ENCODE measurements at regions not wholly inside any gene's neighbourhood (a gene's known extent, or its start where the extent isn't known, plus 50 kb on each side); places are given as distances from the start of the nearest gene placed in this dataset.

GRCh38 chr3:28649266-28649665, 300.6 kb upstream of the AZI2 start:
- no peak for DNase-seq

DNA sequence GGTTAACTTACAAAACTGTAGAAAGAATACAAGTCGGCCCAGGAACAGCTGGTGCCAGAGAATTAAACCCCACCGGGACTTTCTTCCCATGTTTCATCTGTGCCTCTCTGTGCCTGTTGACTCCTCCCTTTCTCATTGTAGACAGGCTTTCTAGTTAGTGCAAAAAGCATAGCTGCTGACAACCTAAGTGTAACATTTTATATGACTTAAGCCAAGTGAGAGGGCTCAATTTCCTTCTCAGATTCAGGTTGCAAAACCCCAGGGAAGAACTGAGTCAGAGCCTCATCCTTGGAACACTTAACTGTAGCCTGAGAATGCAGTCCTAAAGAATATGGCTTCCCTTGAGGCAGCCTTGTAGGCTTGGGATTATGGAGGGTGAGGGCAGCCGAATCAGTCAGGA, 302.5 kb upstream of the AZI2 start:
- DNase-seq, result no peak

GRCh38 chr3:28664123-28664522, 315.5 kb upstream of the AZI2 start:
- no peak for DNase-seq

DNA sequence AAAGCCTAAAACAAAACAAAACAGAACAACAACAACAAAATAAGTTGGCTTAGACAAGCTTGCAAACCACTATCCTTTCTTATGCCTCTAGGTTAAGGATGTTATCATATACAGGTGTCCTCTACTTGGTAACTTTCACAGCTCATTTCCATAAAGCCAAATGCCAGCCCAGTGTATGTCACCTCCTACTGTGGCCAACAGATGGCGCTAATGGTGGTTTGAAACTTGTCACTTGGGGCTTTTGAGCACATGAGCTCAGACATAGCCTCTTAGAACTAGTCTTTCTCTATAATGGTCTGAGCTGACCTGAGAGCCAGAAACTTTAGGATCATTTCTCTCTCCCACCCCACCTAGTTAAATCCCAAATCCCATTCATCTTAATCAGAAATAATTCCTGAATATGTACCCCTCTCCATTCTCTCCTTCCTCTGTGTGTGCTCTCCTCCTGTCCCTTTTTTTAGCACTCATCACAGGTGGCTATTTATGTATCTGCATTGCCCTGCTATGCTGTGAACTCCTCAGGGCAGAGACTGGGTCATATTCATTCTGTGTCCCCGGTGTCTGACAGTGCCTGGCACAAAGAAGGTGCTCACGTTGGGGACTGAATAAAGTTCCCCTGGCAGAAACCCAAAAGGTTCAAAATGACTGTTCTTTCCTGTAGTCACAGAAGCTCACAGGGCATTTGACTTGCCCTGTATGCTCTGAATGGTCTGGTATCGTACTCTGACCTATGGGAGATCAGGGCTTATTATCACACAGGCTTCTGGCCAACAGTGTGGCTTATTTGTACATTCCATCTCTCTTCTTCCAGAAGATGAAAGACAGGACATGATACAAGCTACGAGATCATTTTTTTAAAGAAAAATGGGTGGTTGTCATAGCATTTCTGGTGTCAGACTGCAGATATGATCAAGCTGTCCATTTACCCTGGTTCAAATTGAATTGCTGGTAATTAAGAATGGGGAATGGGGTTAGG, 319.3 kb upstream of the AZI2 start:
- DNase-seq, result peak; percentile 22

DNA sequence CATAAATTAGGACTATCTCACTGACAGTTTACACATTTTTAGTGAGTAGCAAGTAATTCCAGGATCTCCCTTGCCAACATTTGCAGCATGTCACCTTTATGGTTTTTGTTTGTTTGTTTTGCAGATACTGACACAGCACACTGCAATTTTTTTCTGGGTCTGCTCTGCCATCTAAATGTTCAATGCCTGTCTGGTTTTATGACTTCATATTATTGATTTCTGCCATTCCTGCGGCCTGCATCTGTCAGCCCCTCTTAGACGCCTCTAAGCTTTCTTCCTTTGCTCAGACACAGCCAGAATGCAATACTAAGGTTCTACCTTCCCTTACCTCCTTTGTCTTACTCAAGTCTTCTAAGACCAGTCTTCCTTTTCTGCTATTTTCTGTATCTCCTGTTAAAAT, 321.2 kb upstream of the AZI2 start:
- no peak for DNase-seq

- no peak for DNase-seq
Measured at GRCh38 chr3:28672406-28672805, 323.8 kb upstream of the AZI2 start.

DNA sequence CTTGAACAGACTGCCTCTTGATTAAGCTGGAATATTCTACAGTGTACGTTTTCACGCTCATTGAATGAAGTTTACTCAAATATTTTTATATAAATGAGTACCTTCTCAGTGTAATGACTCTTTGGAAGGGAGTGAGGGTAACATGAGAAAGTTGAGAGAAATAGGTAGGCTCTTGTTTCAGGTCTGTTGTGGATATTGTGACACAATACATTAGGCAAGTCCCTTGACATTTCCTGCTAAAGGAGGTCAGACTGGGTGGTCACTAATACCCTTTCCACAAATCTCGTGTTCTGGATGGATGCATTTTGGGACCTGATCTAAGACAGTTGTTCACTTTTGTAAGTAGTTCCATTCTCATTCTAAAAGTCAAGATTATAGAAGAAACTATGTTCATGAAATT, 324.8 kb upstream of the AZI2 start:
- no peak for DNase-seq

- DNase-seq, result no peak
Measured at GRCh38 chr3:28674212-28674611, 325.6 kb upstream of the AZI2 start.

- DNase-seq, result no peak
Measured at GRCh38 chr3:28677581-28677980, 329.0 kb upstream of the AZI2 start.

GRCh38 chr3:28678086-28678485, 329.5 kb upstream of the AZI2 start:
- no peak for DNase-seq

GRCh38 chr3:28680050-28680449, 331.4 kb upstream of the AZI2 start:
- no peak for DNase-seq

DNA sequence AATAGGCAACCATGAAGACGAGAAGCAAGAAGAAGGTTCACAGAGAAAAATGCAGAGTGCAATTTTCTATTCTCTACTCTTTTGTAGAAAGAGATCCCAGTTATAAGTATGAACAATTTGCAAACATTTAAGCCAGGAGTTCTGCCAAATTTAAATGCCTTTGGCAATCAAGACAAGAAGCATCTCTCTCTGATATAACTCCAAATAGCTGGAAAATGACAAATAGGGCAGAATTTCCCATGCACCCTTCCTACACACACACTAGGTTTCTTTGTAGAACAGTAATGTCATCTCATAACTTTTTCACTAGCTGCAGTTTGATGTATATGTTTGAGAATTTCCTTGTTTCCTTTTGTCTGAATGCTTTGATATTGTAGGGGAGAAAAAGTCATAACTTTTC, 333.5 kb upstream of the AZI2 start:
- no peak for DNase-seq

DNA sequence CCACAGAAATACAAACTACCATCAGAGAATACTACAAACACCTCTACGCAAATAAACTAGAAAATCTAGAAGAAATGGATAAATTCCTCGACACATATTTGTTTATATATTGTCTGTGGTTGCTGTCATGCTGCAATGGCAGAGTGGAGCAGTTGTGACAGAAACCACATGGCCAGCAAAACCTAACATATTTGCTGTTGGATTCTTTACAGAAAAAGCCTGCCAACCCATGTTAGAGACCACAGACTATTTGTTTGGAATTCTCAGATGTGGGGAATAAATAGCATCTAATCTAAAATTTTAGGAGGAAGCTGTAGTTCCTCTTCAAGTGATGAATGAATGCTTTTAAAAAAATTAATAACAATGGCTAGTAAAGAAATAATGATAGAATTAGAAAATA, 341.6 kb upstream of the AZI2 start:
- DNase-seq, result no peak

DNA sequence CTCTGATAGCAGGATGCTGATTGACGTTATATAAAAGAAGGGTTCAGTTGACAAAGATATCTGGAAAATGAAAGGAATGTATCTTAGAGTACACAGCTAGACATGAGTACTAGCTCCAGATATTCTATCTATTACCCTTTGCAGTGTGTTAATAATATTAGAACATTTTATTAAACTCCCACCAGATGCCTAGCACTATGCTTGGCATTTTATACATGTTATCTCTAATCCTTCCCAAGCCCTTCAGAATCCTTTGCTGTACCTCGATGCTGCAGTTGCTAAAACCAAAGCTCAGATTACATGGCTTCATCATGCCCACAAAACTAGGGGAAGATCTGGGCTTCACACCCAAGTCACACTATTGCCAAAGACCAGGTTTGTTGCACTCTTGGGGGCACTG, 350.1 kb upstream of the AZI2 start:
- no peak for DNase-seq

DNA sequence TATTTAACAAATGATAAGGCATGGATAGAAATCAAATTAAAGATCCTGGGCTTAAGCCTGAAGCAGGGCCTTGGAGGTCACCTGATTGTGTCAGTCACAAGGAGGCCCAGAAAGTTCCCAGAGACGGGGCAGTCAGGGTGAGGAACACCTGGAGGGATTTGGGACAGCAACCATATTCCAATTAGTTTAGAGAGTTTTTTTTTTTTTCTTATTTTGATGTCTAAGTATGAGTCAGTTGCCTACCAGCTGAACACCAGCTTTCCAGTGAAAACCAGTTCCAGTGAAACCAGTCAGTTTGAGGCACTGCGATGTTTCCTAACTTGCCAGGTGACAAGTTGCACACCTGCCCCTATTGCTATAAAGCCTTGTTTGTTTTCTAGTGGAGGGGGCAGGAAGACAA, 350.7 kb upstream of the AZI2 start:
- DNase-seq, result no peak

- no peak for DNase-seq
Measured at GRCh38 chr3:28700728-28701127, 352.1 kb upstream of the AZI2 start.

DNA sequence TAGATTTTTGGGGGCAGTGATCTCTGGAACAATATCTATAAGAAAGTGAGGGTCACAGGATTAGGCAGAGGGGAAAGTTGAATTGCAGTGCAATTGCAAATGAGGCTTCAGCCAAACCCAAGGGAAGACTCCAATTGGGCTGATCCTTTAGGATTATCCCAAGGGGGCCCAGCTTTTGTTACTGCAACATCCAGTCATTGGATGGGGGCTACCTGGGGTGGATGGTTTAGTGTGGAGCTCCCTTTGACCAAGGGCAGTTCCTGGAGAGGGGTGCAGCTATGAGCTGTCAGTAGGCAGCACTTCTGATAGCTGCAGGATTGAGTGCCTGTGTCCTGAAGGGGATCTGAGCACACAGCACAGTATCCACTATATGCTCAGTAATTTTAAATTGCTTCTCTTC, 355.2 kb upstream of the AZI2 start:
- no peak for DNase-seq

GRCh38 chr3:28711293-28711692, 362.7 kb upstream of the AZI2 start:
- DNase-seq, result no peak

- no peak for DNase-seq
Measured at GRCh38 chr3:28716939-28717338, 368.3 kb upstream of the AZI2 start.

DNA sequence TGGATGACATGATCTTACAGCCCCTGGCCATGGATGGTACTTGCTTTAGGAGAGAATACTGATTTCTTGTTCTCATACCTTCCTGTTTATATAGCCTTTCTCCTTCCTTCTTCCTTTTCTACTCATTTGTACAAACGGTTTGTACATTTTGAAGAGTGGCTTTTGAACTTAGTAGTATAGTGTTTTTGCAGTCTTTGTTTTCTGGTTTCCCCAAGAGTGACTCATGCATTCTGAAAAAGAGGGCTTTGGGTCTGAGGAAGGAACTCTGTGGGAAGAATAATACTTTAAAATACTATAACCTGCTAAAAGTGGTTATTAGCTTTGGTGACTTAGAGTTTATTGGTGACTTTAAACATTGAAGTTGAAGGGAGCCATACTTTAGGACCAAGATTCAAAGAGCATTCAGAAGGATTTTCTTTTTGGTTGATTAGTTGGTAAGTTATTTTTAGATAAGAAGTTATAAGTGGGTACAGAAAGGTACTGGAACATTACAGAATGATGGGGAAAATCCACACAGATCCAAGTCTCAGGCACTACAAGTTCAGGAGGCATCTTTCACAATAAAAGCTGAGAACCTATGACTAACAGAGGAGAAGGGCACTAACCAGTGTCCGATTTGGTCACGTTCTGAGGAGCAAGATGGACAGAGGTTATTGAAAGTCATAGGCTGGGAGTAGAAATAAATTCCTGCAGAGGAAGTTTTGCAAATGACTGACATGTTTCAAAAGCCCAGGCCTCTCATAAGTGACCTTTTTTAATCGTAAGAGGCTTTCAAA, 369.6 kb upstream of the AZI2 start:
- DNase-seq, result no peak

GRCh38 chr3:28726840-28727239, 378.2 kb upstream of the AZI2 start:
- peak; percentile 11 for DNase-seq

GRCh38 chr3:28727307-28727706, 378.7 kb upstream of the AZI2 start:
- DNase-seq, result no peak

DNA sequence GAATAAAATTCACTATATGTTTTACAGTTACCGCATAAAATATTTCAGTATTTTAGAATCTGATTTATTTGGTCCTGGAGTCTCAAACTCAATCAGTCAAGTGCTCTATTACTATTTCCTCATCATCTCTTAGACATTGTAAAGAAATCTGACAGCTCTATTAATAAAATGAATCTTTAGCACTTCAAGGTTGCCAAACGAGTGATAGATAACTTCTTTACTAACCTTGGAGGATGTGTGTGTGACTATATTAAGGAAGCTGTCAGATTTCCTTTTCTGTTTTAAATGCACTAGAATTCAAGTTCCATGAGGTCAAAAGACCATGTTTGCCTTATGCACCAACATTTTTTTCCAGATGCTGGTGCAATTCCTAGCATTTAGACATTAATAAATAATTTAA, 389.8 kb upstream of the AZI2 start:
- no peak for DNase-seq

DNA sequence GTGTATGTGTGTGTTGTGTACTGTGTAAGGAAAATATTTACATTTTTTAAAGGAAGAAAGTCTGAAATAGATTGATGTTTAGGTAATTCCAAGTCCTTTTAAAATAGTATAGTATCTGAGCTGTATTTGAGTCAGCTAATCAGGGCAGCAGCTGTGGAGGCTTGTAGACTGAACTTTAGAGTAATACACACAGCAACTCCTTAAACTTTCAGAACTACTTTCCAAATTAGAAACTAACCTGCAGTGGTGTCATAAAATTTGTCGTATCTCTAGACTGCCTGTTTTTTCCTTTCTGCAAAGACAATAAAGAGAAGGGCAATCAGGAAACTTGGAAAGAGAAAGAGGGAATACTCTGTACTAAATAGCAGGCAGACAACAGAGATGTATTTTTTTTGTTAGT, 391.0 kb upstream of the AZI2 start:
- DNase-seq, result no peak

All from NCI-H524 treated with DMSO at 0.1 percent for 48 hours (cell line).